AG09319 (cell line): ENCODE measurements at regions not wholly inside any gene's neighbourhood (a gene's known extent, or its start where the extent isn't known, plus 50 kb on each side); places are given as distances from the start of the nearest gene placed in this dataset.

Source experiments
- DNase-seq: peaks from one replicate; pipeline ENCODE4 v3.0.0-alpha.2; 2010; ENCODE audit warnings: low read depth; ENCODE audit errors: extremely low read depth
- CTCF ChIP-seq: IDR thresholded peaks from 2 replicates; pipeline ENCODE4 v1.5.1; 2011; ENCODE audit warnings: low read depth, mild to moderate bottlenecking, inconsistent platforms, low read length, moderate library complexity

- DNase-seq = no peak
Measured at GRCh38 chr11:28521075-28521474, 412.9 kb downstream of the METTL15 start.

DNA sequence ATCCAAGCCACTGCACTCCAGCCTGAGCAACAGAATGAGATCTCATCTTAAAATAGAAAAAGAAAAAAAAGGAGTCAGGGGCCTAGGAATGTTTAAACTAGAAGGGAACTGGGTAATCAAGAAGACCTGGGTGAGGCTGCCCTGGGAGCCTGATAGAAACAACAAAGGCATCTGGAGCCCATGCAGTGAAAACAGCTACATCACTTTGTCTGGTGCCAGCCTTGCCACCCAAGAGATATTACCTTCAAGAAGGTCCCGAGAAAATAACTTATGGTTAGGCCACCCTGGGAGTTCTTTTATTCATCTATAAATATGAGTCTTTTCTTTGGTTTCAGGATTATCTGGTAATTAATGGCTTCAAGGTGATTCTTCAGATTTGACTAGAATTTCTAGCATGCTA is 412.1 kb downstream of the METTL15 start:
- no peak for DNase-seq
- no peak for TF ChIP-seq CTCF

More at GRCh38 chr11:28521075-28521474, 412.9 kb downstream of the METTL15 start:
- no peak for TF ChIP-seq CTCF

- no peak for DNase-seq
- no peak for TF ChIP-seq CTCF
Measured at GRCh38 chr11:28518825-28519224, 410.6 kb downstream of the METTL15 start.

- no peak for DNase-seq
- no peak for TF ChIP-seq CTCF
Measured at GRCh38 chr11:28517621-28518020, 409.4 kb downstream of the METTL15 start.

DNA sequence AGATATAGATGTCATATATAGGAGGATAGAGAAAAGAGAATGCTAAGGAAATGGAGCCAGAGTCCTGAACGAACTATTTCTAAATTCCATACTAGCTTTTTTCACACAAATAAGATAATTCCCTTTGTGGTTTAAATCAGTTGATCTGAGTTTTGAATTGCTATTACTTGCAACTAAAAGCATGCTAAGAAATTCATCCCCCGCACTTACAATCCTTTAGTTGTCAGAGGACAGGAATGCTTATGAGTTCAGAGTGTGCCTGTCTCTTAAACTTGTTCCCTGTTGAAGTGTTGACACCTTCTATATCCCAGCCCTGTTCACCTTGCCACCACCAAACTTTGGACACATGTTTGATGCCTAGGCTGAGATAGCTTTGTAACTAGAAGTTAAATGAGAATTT is 406.2 kb downstream of the METTL15 start:
- TF ChIP-seq CTCF = no peak
- no peak for DNase-seq

DNA sequence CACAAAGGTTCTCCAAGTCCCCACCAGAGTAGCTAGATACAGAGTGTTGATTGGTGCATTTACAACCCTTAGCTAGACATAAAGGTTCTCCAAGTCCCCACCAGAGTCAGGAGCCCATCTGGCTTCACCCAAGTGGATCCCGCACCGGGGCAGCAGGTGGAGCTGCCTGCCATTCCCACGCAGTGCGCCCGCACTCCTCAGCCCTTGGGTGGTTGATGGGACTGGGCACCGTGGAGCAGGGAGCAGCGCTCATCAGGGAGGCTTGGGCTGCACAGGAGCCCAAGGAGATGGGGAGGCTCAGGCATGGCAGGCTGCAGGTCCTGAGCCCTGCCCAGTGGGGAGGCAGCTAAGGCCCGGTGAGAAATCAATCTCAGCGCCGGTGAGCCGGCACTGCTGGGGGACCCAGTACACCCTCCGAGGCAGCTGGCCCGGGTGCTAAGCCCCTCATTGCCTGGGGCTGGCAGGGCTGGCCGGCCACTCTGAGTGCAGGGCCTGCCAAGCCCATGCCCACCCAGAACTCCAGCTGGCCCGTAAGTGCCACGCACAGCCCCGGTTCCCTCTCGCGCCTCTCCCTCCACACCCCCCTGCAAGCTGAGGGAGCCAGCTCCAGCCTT is 404.1 kb downstream of the METTL15 start:
- no peak for DNase-seq
- no peak for TF ChIP-seq CTCF

DNA sequence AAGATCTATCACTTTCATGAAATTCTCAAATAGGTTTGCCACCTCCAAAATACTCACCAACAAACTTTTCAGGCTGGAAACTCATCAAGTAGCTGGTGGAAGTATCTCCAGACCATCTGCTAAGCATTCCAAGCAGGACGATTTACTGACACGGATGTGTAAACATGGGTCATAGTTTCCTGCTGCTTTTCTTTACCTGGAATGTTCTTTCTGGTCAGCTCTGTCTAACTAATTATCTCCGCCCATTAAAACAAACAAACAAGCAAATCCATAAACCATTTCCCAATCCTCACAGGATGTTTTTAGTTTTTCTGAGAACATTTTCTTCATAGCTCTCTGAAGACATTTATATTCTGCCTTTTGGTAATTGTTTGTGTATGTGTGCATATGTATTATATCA is 397.0 kb downstream of the METTL15 start:
- TF ChIP-seq CTCF = no peak
- no peak for DNase-seq
